ENCODE measurements at regions not wholly inside any gene's neighbourhood (a gene's known extent, or its start where the extent isn't known, plus 50 kb on each side); places are given as distances from the start of the nearest gene placed in this dataset.

GRCh38 chr12:63090716-63091115 lies 60.3 kb downstream of the AVPR1A start:
- no peak for DNase-seq (ENCODE audit: low read depth, low spot score)

- DNase-seq (ENCODE audit: low read depth, low spot score), result no peak
Measured at GRCh38 chr12:63086149-63086915, 64.7 kb downstream of the AVPR1A start.

- no peak for DNase-seq (ENCODE audit: low read depth, low spot score)
Measured at GRCh38 chr12:63085120-63085519, 65.9 kb downstream of the AVPR1A start.

GRCh38 chr12:63084501-63084900 lies 66.5 kb downstream of the AVPR1A start:
- DNase-seq (ENCODE audit: low read depth, low spot score), result no peak

- no peak for DNase-seq (ENCODE audit: low read depth, low spot score)
Measured at GRCh38 chr12:63083046-63083445, 68.0 kb downstream of the AVPR1A start.

- DNase-seq (ENCODE audit: low read depth, low spot score), result no peak
Measured at GRCh38 chr12:63079791-63080502, 71.1 kb downstream of the AVPR1A start.

- DNase-seq (ENCODE audit: low read depth, low spot score), result no peak
Measured at GRCh38 chr12:63078906-63079305, 72.1 kb downstream of the AVPR1A start.

GRCh38 chr12:63075376-63076060 lies 75.5 kb downstream of the AVPR1A start:
- DNase-seq (ENCODE audit: low read depth, low spot score), result no peak

- DNase-seq (ENCODE audit: low read depth, low spot score), result no peak
Measured at GRCh38 chr12:63070709-63071108, 80.3 kb downstream of the AVPR1A start.

GRCh38 chr12:63069860-63070617 lies 81.0 kb downstream of the AVPR1A start:
- DNase-seq (ENCODE audit: low read depth, low spot score), result no peak

GRCh38 chr12:63068857-63069442 lies 82.1 kb downstream of the AVPR1A start:
- peak; percentile 68 for DNase-seq (ENCODE audit: low read depth, low spot score)

- DNase-seq (ENCODE audit: low read depth, low spot score), result no peak
Measured at GRCh38 chr12:63066782-63067181, 84.2 kb downstream of the AVPR1A start.

GRCh38 chr12:63066136-63066535 lies 84.9 kb downstream of the AVPR1A start:
- DNase-seq (ENCODE audit: low read depth, low spot score), result no peak

GRCh38 chr12:63064080-63064479 lies 86.9 kb downstream of the AVPR1A start:
- no peak for DNase-seq (ENCODE audit: low read depth, low spot score)

GRCh38 chr12:63056649-63057048 lies 94.4 kb downstream of the AVPR1A start:
- no peak for DNase-seq (ENCODE audit: low read depth, low spot score)

- DNase-seq (ENCODE audit: low read depth, low spot score), result no peak
Measured at GRCh38 chr12:63052696-63053095, 98.3 kb downstream of the AVPR1A start.

- peak; percentile 21 for DNase-seq (ENCODE audit: low read depth, low spot score)
Measured at GRCh38 chr12:63047146-63047545, 103.9 kb downstream of the AVPR1A start.

- DNase-seq (ENCODE audit: low read depth, low spot score), result peak; percentile 54
Measured at GRCh38 chr12:63045020-63045860, 105.8 kb downstream of the AVPR1A start.

- no peak for DNase-seq (ENCODE audit: low read depth, low spot score)
Measured at GRCh38 chr12:63042646-63043045, 107.7 kb upstream of the PPM1H start.

GRCh38 chr12:63041601-63042000 lies 106.7 kb upstream of the PPM1H start:
- DNase-seq (ENCODE audit: low read depth, low spot score), result no peak

Measured in smooth muscle cell of the brain vasculature (primary cell).